AG04450 (cell line): ENCODE measurements at regions not wholly inside any gene's neighbourhood (a gene's known extent, or its start where the extent isn't known, plus 50 kb on each side); places are given as distances from the start of the nearest gene placed in this dataset.

Experiments
- CTCF ChIA-PET: fragments of 300-600, 350-600 bp; formaldehyde crosslinking; extraction: SDS; loops from one replicate; lab custom pipeline; 2022; ENCODE audit warnings: antibody characterized with exemption, inconsistent platforms; lab: Charles Lee
- POLR2A ChIA-PET: fragments of 350-600 bp; formaldehyde crosslinking; extraction: SDS; loops from one replicate; lab custom pipeline; 2021; ENCODE audit warnings: antibody characterized with exemption, inconsistent platforms; lab: Yijun Ruan, JAX
- DNase-seq: peaks from one replicate; pipeline ENCODE4 v3.0.0-alpha.2; 2011; ENCODE audit warnings: low read depth, low spot score
- H3K27ac ChIP-seq: one replicate; pipeline ENCODE4 v1.5.1; 2012; ENCODE audit warnings: low read depth, low read length, control low read depth
- H3K27me3 ChIP-seq: one replicate; pipeline ENCODE4 v1.6.0; 2012; ENCODE audit warnings: low read length; ENCODE audit not compliant: control insufficient read depth, insufficient read depth
- H3K4me3 ChIP-seq: 2 replicates; pipeline ENCODE4 v1.5.1; 2011; ENCODE audit warnings: mild to moderate bottlenecking, low read depth, low read length, control low read depth
- H3K9me3 ChIP-seq: 2 replicates; pipeline ENCODE4 v1.5.1; 2012; ENCODE audit warnings: low read length; ENCODE audit not compliant: control insufficient read depth, insufficient read depth
- CTCF ChIP-seq: IDR thresholded peaks from 2 replicates; pipeline ENCODE4 v1.5.1; 2011; ENCODE audit warnings: low read depth, low read length, control low read depth, inconsistent platforms

GRCh38 chr7:85776691-85777345 is 590.0 kb upstream of the SEMA3D start:
- ChIA-PET CTCF (no interaction called here), POLR2A (no interaction called here)
- Histone ChIP-seq H3K4me3 (no peak overlapping the region), H3K9me3 (no peaks in the 10 kb centered on the region), H3K27ac (no peak overlapping the region), H3K27me3 (no peaks in the 10 kb centered on the region)
- no peak for TF ChIP-seq CTCF
- no peak for DNase-seq

DNA sequence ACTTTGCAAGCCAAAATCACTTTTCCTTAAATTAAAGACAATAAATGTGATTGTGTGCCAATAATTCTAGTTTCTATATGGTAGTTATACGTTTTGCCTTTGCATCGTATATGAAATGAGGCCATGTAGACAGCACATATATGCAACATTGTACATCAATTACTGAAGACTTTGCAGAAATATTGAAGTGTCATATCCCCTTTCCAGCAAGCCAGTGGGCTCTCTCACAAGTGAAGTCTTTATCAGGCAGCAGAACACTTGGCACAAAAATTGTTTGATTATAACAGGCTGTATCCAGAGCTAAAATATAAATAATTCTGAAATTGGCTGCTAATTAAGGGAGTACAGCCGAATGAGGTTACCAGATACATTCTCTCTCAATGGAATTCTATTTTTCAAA is 588.6 kb upstream of the SEMA3D start:
- Histone ChIP-seq H3K27me3 (no peaks in the 10 kb centered on the region), H3K27ac (no peak overlapping the region), H3K4me3 (no peak overlapping the region), H3K9me3 (no peaks in the 10 kb centered on the region)
- CTCF ChIA-PET, result no interaction called here
- POLR2A ChIA-PET, result no interaction called here
- DNase-seq, result no peak
- TF ChIP-seq CTCF, result no peak

- POLR2A ChIA-PET, result no interaction called here
- H3K27ac ChIP-seq, result no peak overlapping the region
- no peaks in the 10 kb centered on the region for H3K27me3 ChIP-seq
- no peaks in the 10 kb centered on the region for H3K9me3 ChIP-seq
- DNase-seq, result no peak
- CTCF ChIA-PET, result no interaction called here
- no peak overlapping the region for H3K4me3 ChIP-seq
- no peak for TF ChIP-seq CTCF
These were observed 588.1 kb upstream of the SEMA3D start for GRCh38 chr7:85774986-85775385.

DNA sequence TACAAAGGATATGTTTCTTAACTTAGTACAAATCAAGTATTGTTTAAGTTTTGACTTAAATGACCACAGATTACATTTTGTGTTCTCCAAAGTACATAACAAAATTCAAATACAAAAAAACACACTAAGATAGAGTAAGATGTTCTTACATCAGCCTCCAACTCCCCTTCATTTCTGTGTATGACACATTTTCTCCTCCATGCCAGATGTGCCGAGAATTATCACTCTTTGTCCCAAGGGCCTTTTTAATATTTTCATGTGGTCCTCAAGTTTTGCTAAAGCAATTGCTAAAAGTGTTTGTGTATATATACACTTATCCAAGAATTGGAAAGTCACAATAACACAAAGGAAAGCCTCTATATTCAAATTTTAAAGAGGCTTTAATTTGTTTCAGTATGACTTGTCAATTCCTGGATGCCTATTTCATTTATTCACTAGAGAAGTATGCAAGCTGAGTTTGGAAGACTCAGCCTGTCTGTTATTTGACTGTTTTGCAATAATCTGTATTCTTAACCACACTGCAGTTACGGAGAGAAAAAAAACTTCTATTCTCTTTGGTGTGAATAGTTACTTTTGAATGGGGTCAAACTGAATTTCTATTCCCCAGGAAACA is 586.4 kb upstream of the SEMA3D start:
- peak; percentile 21 for DNase-seq
- H3K27me3 ChIP-seq, result no peaks in the 10 kb centered on the region
- H3K9me3 ChIP-seq, result no peaks in the 10 kb centered on the region
- ChIA-PET CTCF (no interaction called here), POLR2A (no interaction called here)
- no peak overlapping the region for H3K27ac ChIP-seq
- TF ChIP-seq CTCF, result no peak
- no peak overlapping the region for H3K4me3 ChIP-seq

DNA sequence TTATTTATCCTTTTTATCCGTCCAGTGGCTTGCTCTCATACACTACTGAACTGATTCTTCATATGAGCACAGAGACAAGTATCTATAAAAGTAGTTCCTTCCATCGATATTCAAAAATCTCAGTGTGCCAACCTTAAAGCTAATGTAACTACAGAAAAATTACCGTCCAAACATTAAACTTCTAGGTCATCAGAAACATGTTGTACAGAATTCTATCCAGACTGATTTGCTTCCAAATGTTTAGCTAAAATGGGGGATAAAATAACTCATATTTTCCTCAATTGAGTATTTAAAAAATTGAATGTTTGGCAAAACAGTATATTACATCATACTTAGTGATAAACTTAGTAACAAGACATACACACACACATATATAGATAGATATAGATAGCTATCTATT is 584.7 kb upstream of the SEMA3D start:
- ChIA-PET CTCF (no interaction called here), POLR2A (no interaction called here)
- Histone ChIP-seq H3K27me3 (no peaks in the 10 kb centered on the region), H3K9me3 (no peaks in the 10 kb centered on the region), H3K4me3 (no peak overlapping the region), H3K27ac (no peak overlapping the region)
- DNase-seq, result no peak
- no peak for TF ChIP-seq CTCF
